GM12878 (cell line): ENCODE measurements at regions not wholly inside any gene's neighbourhood (a gene's known extent, or its start where the extent isn't known, plus 50 kb on each side); places are given as distances from the start of the nearest gene placed in this dataset.

Experiments
- ATAC-seq: fragments of 200-7000 bp; cut with Tn5 transposase; 3 replicates; pipeline ENCODE4 v1.9.1; 2020; ENCODE audit warnings: mild to moderate bottlenecking, moderate library complexity
- BruUV-seq: library from RNA; stranded (reverse); fragments of 400-500 nt; replicated peaks from 2 replicates; lab custom pipeline; 2021; lab: Mats Ljungman, UMichigan
- CTCF ChIA-PET: fragments of 300-600 bp; sonication (Branson Sonifier 250); formaldehyde crosslinking; extraction: SDS; loops from one replicate; lab custom pipeline; 2021; ENCODE audit warnings: inconsistent platforms; lab: Yijun Ruan, JAX
- POLR2A ChIA-PET: fragments of 350-600 bp; formaldehyde crosslinking; extraction: SDS; loops from one replicate; lab custom pipeline; 2021; ENCODE audit warnings: inconsistent platforms; lab: Charles Lee
- RAD21 ChIA-PET: fragments of 300-600 bp; sonication (Branson Sonifier 250); formaldehyde crosslinking; loops from one replicate; lab custom pipeline; 2023; ENCODE audit warnings: antibody characterized with exemption; ENCODE audit not compliant: unreplicated experiment; lab: Charles Lee
- SMC1A ChIA-PET: fragments of 300-600 bp; sonication (Branson Sonifier 250); formaldehyde crosslinking; loops from one replicate; lab custom pipeline; 2023; ENCODE audit not compliant: unreplicated experiment, uncharacterized antibody; lab: Charles Lee
- DNase-seq: peaks from one replicate; pipeline ENCODE4 v3.0.0-alpha.2; 2011; ENCODE audit warnings: low read depth, low spot score
- FAIRE-seq: peaks from 3 replicates; lab custom pipeline; 2011; peaks lifted over from hg19 to GRCh38; lab: Jason Lieb, UNC
- H2AFZ ChIP-seq: 2 replicates; pipeline ENCODE4 v1.6.0; 2011; ENCODE audit warnings: low read depth, low read length, control low read depth; ENCODE audit not compliant: control insufficient read depth
- H3K27ac ChIP-seq: 2 replicates; pipeline ENCODE4 v1.5.1; 2011; ENCODE audit warnings: control low read depth; ENCODE audit not compliant: control insufficient read depth, insufficient read depth
- H3K27me3 ChIP-seq, 2 experiments: replicated peaks in 1 of 2; 2 replicates each; pipeline versions ENCODE4 v1.6.0 to v1.6.1; 2011; ENCODE audit warnings: low read length in 1 of 2; ENCODE audit not compliant: control insufficient read depth in 2 of 2, insufficient read depth in 2 of 2
- H3K36me3 ChIP-seq, 2 experiments: 2 replicates each; pipeline ENCODE4 v1.5.1; 2011; ENCODE audit warnings: low read length in 1 of 2; ENCODE audit not compliant: control insufficient read depth in 2 of 2, insufficient read depth in 2 of 2
- H3K4me1 ChIP-seq: 2 replicates; pipeline ENCODE4 v1.6.1; 2011; ENCODE audit warnings: mild to moderate bottlenecking, low read length, moderate library complexity, mixed read lengths; ENCODE audit not compliant: control insufficient read depth, insufficient read depth
- H3K4me2 ChIP-seq: 2 replicates; pipeline ENCODE4 v1.6.0; 2011; ENCODE audit warnings: control low read depth; ENCODE audit not compliant: control insufficient read depth, insufficient read depth
- H3K4me3 ChIP-seq: fragments of 200-600 bp; sonication (generic); 2 replicates; pipeline ENCODE4 v1.5.1; 2016
- H3K79me2 ChIP-seq: 2 replicates; pipeline ENCODE4 v1.6.0; 2011; ENCODE audit warnings: low read length; ENCODE audit not compliant: control insufficient read depth, insufficient read depth
- H3K9ac ChIP-seq: 2 replicates; pipeline ENCODE4 v1.8.0; 2011; ENCODE audit warnings: low read length, control low read depth, mixed read lengths; ENCODE audit not compliant: control insufficient read depth, insufficient read depth
- H3K9me3 ChIP-seq: replicated peaks from 3 replicates; pipeline ENCODE4 v1.5.1; 2011; ENCODE audit warnings: mild to moderate bottlenecking, low read length; ENCODE audit not compliant: control insufficient read depth, insufficient read depth
- H4K20me1 ChIP-seq: 2 replicates; pipeline ENCODE4 v1.6.0; 2011; ENCODE audit not compliant: control insufficient read depth, insufficient read depth
- BCL3 ChIP-seq: IDR thresholded peaks from 2 replicates; pipeline ENCODE4 v1.6.1; 2011; ENCODE audit warnings: borderline replicate concordance, low read depth, mild to moderate bottlenecking, moderate library complexity, low read length; ENCODE audit not compliant: insufficient read depth, poor library complexity, severe bottlenecking
- CREM ChIP-seq: IDR thresholded peaks from 2 replicates; pipeline ENCODE4 v1.6.1; 2014; ENCODE audit warnings: antibody characterized with exemption, low read depth
- DPF2 ChIP-seq: fragments of 450-650 bp; IDR thresholded peaks from 2 replicates; pipeline ENCODE4 v1.6.1; 2017; ENCODE audit warnings: mild to moderate bottlenecking
- EED ChIP-seq: sonication (generic); IDR thresholded peaks from 2 replicates; pipeline ENCODE4 v1.6.1; 2016; ENCODE audit warnings: antibody characterized with exemption, low read depth
- IKZF2 ChIP-seq, 2 experiments: fragments of 450-650 bp; IDR thresholded peaks; 2 replicates each; pipeline ENCODE4 v1.6.1; 2017; ENCODE audit warnings: mild to moderate bottlenecking in 2 of 2, moderate library complexity in 2 of 2
- MEF2A ChIP-seq: IDR thresholded peaks from 2 replicates; pipeline ENCODE4 v1.6.1; 2011; ENCODE audit warnings: low read depth, mild to moderate bottlenecking, low read length, moderate library complexity; ENCODE audit not compliant: insufficient read depth
- MYB ChIP-seq: fragments of 150-350 bp; IDR thresholded peaks from 2 replicates; pipeline ENCODE4 v1.6.1; 2014; ENCODE audit warnings: mild to moderate bottlenecking, low read depth, low read length, borderline replicate concordance
- RAD21 ChIP-seq: IDR thresholded peaks from 2 replicates; pipeline ENCODE4 v1.6.1; 2011; ENCODE audit warnings: mild to moderate bottlenecking, low read depth, low read length, moderate library complexity; ENCODE audit not compliant: insufficient read depth
- RUNX3 ChIP-seq: IDR thresholded peaks from 2 replicates; pipeline ENCODE4 v1.6.1; 2012; ENCODE audit warnings: low read length, inconsistent platforms
- SREBF2 ChIP-seq: IDR thresholded peaks from 2 replicates; pipeline ENCODE4 v1.6.1; 2012; ENCODE audit warnings: mild to moderate bottlenecking, low read length
- STAT1 ChIP-seq: fragments of 450-650 bp; conservative IDR thresholded peaks from 2 replicates; pipeline ENCODE4 v1.6.1; 2014; ENCODE audit warnings: antibody characterized with exemption, mild to moderate bottlenecking
- YBX1 ChIP-seq: fragments of 450-650 bp; IDR thresholded peaks from 2 replicates; pipeline ENCODE4 v1.6.1; 2016; ENCODE audit warnings: antibody characterized with exemption
- in situ Hi-C: fragments of 300-500 bp; cut with MboI; formaldehyde crosslinking; loops from 9 replicates; pipeline ENCODE4 v1.14.3; 2018; ENCODE audit warnings: mixed read lengths
- intact Hi-C: fragments of 100-400 bp; cut with micrococcal nuclease; formaldehyde crosslinking; loops from one replicate; pipeline ENCODE4 v1.14.2; 2022; ENCODE audit not compliant: unreplicated experiment
- TF ChIP-seq, protein P1 (sequence below): fragments of 450-650 bp; IDR thresholded peaks from 2 replicates; pipeline ENCODE4 v1.6.1; 2016; ENCODE audit warnings: mild to moderate bottlenecking, moderate library complexity, borderline replicate concordance
- TF ChIP-seq, protein P2 (sequence below): IDR thresholded peaks from 2 replicates; pipeline ENCODE4 v1.6.1; 2011; ENCODE audit warnings: borderline replicate concordance, low read depth, mild to moderate bottlenecking, moderate library complexity, mixed read lengths, low read length; ENCODE audit not compliant: insufficient read depth; ENCODE audit errors: extremely low read length
- TF ChIP-seq, protein P3 (sequence below): fragments of 450-650 bp; IDR thresholded peaks from 2 replicates; pipeline ENCODE4 v1.6.1; 2018; ENCODE audit warnings: mild to moderate bottlenecking, low read depth, moderate library complexity; ENCODE audit not compliant: partially characterized antibody

- no peak for TF ChIP-seq CREM
- TF ChIP-seq, protein P1, sequence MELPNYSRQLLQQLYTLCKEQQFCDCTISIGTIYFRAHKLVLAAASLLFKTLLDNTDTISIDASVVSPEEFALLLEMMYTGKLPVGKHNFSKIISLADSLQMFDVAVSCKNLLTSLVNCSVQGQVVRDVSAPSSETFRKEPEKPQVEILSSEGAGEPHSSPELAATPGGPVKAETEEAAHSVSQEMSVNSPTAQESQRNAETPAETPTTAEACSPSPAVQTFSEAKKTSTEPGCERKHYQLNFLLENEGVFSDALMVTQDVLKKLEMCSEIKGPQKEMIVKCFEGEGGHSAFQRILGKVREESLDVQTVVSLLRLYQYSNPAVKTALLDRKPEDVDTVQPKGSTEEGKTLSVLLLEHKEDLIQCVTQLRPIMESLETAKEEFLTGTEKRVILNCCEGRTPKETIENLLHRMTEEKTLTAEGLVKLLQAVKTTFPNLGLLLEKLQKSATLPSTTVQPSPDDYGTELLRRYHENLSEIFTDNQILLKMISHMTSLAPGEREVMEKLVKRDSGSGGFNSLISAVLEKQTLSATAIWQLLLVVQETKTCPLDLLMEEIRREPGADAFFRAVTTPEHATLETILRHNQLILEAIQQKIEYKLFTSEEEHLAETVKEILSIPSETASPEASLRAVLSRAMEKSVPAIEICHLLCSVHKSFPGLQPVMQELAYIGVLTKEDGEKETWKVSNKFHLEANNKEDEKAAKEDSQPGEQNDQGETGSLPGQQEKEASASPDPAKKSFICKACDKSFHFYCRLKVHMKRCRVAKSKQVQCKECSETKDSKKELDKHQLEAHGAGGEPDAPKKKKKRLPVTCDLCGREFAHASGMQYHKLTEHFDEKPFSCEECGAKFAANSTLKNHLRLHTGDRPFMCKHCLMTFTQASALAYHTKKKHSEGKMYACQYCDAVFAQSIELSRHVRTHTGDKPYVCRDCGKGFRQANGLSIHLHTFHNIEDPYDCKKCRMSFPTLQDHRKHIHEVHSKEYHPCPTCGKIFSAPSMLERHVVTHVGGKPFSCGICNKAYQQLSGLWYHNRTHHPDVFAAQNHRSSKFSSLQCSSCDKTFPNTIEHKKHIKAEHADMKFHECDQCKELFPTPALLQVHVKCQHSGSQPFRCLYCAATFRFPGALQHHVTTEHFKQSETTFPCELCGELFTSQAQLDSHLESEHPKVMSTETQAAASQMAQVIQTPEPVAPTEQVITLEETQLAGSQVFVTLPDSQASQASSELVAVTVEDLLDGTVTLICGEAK, result no peak
Measured at GRCh38 chr12:24081092-24081529, 131.6 kb upstream of the SOX5 start (continued).

DNA sequence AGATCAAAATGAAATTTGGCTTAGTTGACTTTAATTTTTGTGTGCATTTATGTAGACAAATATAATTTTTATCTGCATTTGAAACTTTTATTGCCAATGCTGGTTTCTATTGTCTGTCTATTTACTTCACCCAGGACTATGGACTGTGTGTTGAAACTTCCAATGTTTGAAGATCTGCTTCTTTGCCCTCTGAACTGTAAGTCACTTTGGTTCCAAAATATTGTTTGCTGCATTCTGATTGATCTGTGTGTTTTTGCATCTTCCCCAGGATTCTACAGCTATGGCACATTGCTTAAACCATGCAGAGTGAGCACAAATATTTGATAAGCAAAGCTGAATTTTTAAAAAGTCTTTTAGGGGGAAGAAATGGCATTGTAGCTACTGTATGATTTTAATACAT lies 131.0 kb upstream of the SOX5 start:
- SMC1A ChIA-PET, result no interaction called here
- Histone ChIP-seq H3K27me3 (no peaks in the 10 kb centered on the region), H2AFZ (no peak overlapping the region), H3K27ac (no peak overlapping the region), H3K9me3 (no peaks in the 10 kb centered on the region), H3K79me2 (no peaks in the 10 kb centered on the region), H3K4me1 (no peaks in the 10 kb centered on the region), H4K20me1 (no peaks in the 10 kb centered on the region), H3K9ac (no peak overlapping the region), H3K4me2 (no peak overlapping the region), H3K4me3 (no peak overlapping the region), H3K36me3 (no peaks in the 10 kb centered on the region)
- CTCF ChIA-PET, result no interaction called here
- RAD21 ChIA-PET, result no interaction called here
- in situ Hi-C loops, result no loop called here
- FAIRE-seq, result no peak
- POLR2A ChIA-PET, result interaction anchor here (0.6 kb wide), 1 partner anchor 15 kb away, joined by 8 read pairs; no protein-coding TSS in a partner anchor
- ATAC-seq, result no peak
- BruUV-seq, result no TSS peak
- intact Hi-C loops, result no loop called here
- no peak for DNase-seq
- TF ChIP-seq DPF2, result no peak
- no peak for TF ChIP-seq EED
- TF ChIP-seq YBX1, result no peak
- TF ChIP-seq STAT1, result no peak
- TF ChIP-seq RAD21, result no peak
- TF ChIP-seq, protein P2, sequence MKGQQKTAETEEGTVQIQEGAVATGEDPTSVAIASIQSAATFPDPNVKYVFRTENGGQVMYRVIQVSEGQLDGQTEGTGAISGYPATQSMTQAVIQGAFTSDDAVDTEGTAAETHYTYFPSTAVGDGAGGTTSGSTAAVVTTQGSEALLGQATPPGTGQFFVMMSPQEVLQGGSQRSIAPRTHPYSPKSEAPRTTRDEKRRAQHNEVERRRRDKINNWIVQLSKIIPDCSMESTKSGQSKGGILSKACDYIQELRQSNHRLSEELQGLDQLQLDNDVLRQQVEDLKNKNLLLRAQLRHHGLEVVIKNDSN, result no peak
- no peak for TF ChIP-seq MEF2A
- no peak for TF ChIP-seq IKZF2 (IDR thresholded peaks at IDR 0.05)
- no peak for TF ChIP-seq BCL3
- TF ChIP-seq, protein P3, sequence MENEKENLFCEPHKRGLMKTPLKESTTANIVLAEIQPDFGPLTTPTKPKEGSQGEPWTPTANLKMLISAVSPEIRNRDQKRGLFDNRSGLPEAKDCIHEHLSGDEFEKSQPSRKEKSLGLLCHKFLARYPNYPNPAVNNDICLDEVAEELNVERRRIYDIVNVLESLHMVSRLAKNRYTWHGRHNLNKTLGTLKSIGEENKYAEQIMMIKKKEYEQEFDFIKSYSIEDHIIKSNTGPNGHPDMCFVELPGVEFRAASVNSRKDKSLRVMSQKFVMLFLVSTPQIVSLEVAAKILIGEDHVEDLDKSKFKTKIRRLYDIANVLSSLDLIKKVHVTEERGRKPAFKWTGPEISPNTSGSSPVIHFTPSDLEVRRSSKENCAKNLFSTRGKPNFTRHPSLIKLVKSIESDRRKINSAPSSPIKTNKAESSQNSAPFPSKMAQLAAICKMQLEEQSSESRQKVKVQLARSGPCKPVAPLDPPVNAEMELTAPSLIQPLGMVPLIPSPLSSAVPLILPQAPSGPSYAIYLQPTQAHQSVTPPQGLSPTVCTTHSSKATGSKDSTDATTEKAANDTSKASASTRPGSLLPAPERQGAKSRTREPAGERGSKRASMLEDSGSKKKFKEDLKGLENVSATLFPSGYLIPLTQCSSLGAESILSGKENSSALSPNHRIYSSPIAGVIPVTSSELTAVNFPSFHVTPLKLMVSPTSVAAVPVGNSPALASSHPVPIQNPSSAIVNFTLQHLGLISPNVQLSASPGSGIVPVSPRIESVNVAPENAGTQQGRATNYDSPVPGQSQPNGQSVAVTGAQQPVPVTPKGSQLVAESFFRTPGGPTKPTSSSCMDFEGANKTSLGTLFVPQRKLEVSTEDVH, result no peak
- TF ChIP-seq MYB, result no peak
- no peak for TF ChIP-seq SREBF2
- no peak for TF ChIP-seq CREM
- TF ChIP-seq RUNX3, result no peak
